Left ventricle myocardium superior (tissue), 1 donor: ENCODE measurements at regions not wholly inside any gene's neighbourhood (a gene's known extent, or its start where the extent isn't known, plus 50 kb on each side); places are given as distances from the start of the nearest gene placed in this dataset.
"Not testable (repeated sequence)": the region's sequence is repeated elsewhere in the genome, so short reads cannot be mapped to it uniquely, and the experiment has no call there.

ENCODE experiments used
- ATAC-seq: fragments of 200-7000 bp; cut with Tn5 transposase; one replicate; pipeline ENCODE4 v1.9.1; 2020; ENCODE audit warnings: mild to moderate bottlenecking, moderate library complexity
- DNase-seq: peaks from one replicate; pipeline ENCODE4 v3.0.0-alpha.2; 2020
- intact Hi-C: fragments of 100-400 bp; cut with micrococcal nuclease; formaldehyde crosslinking; loops from one replicate; pipeline ENCODE4 v1.11.0; 2022
- donor health status: DM: no; HTN: yes; CAD: no; lungs with severe emphysema.

DNA sequence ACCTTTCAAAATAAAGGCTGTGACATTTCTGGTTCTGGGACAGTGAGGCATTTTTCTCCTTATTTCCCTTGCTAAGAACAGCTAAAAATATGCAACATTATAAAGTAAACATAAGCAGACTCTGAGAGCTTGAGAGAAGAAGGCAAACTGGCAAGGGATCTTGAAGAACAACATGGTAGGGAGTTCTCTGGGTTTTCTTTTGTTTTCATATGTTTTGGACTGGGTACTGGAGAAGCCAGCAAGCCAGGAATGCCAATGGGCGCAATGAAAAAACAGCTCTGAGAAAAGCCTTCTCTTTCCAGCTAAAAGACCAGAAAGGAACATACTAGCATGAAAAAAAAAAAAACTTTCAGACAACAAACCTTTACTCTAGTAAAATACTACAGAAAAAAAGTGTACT lies 351.4 kb upstream of the HS6ST1 start:
- ATAC-seq (no peak), DNase-seq (no peak)
- intact Hi-C loops, result no loop called here

DNA sequence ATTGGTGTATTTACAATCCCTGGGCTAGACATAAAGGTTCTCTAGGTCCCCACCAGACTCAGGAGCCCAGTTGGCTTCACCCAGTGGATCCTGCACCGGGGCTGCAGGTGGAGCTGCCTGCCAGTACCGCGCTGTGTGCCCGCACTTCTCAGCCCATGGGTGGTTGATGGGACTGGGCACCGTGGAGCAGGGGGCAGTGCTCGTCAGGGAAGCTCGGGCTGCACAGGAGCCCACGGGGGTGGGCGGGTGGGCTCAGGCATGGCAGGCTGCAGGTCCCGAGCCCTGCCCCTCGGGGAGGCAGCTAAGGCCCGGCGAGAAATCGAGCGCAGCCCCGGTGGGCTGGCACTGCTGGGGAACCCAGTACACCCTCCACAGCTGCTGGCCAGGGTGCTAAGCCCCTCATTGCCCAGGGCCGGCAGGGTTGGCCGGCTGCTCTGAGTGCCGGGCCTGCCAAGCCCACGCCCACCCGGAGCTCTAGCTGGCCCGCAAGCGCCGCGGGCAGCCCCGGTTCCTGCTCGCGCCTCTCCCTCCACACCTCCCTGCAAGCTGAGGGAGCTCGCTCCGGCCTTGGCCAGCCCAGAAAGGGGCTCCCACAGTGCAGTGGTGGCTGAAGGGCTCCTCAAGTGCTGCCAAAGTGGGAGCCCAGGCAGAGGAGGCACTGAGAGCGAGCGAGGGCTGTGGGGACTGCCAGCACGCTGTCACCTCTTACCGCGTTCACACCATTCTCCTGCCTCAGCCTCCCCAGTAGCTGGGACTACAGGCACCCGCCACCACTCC lies 353.5 kb upstream of the HS6ST1 start:
- ATAC-seq, intact Hi-C loops, DNase-seq: not testable (repeated sequence)

DNA sequence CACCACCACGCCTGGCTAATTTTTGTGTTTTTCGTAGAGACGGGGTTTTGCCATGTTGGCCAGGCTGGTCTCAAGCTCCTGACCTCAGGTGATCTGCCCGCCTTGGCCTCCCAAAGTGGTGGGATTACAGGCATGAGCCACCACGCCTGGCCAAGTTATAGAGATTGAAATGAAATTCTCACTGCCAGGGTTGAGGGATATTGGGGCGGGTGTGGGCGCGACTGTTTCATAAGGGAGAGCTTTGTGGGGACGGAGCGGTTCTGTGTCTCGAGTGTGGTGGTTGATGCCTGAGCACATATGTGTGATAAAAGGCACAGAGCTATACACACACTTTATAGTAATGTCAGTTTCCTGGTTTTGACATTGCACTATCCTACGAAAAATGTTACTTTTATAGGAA lies 361.0 kb upstream of the HS6ST1 start:
- intact Hi-C loops, DNase-seq, ATAC-seq: not testable (repeated sequence)

DNA sequence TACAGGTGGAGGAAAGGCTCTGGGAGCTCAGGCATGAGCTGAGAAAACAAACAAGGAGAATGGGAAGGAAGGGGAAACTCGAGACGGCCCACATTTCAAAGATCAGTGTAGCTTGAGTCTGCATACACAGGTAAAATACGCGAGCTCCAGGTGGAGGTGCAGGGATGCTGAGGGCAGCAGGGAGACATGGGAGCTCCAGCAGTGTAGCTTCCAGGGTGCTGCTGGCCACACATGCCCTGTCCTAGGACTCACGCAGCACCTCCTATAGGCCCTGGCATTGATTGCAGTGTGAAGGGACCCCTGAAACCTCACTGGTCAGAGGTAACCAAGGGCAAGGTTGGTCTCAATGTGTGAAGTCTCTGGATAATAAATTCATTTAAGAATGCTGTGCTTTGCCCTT lies 362.8 kb upstream of the HS6ST1 start:
- no peak for DNase-seq
- intact Hi-C loops, result no loop called here
- ATAC-seq, result no peak

DNA sequence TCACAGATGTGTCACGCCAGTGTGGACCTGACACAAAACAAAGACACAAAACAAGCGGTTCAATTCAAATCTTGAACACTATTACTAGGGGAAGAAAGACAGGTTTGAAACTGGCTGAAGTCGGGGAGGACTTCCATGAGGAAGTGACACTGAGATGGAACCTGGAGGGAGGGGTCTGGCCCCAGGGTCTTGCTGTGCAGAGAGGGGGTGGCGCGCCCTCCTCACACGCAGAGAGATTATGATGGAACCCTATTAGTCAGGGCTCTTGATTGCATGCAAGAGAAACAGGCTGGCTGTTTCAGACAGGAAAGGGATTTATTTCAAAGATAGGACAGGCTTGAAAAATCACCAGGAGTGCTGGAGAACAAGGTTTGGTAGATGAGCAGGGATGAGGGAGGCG lies 363.6 kb upstream of the HS6ST1 start:
- ATAC-seq (no peak), DNase-seq (no peak)
- intact Hi-C loops, result no loop called here

DNA sequence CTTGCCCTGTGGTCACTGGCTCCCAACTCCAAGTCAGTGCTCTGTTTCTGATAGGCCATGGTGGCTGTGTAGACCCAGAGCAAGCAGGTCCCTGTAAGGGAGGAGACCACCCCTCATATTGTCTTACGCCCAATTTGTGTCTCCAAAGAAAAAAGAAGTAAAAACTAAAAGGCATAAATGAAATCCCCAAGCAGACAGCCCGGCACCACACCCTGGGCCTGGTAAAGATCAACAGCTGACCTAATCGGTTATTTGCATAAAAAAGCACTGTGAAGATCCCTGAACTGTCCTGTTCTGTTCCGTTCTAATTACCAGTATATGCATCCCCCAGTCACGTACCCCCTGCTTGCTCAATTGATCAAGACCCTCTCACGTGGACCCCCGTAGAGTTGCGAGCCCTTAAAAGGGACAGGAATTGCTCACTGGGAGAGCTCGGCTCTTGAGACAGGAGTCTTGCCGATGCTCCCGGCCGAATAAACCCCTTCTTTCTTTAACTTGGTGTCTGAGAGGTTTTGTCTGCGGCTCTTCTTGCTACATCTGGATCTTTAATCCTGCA lies 364.1 kb upstream of the HS6ST1 start:
- ATAC-seq, result no peak
- intact Hi-C loops, result no loop called here
- no peak for DNase-seq

DNA sequence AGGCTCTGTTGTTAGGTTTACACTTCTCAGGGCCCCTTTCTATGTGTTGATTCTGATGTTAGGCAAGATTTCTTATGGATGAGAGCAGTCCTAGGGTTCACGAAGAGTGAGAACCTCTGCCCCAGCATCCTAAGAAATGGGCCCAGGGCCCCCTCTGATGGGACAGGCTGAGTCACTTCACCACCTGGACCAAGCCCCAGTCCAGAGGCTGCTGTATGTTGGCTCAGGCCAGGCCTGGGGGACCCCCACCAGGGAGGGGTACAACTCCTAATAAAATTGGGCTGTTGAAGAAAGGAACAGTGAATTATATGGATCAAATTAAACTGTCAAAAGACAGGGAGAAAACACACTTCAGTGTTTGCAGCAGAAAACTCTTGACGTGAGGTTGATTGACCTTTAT lies 365.9 kb upstream of the HS6ST1 start:
- intact Hi-C loops, result no loop called here
- no peak for ATAC-seq
- DNase-seq, result no peak

DNA sequence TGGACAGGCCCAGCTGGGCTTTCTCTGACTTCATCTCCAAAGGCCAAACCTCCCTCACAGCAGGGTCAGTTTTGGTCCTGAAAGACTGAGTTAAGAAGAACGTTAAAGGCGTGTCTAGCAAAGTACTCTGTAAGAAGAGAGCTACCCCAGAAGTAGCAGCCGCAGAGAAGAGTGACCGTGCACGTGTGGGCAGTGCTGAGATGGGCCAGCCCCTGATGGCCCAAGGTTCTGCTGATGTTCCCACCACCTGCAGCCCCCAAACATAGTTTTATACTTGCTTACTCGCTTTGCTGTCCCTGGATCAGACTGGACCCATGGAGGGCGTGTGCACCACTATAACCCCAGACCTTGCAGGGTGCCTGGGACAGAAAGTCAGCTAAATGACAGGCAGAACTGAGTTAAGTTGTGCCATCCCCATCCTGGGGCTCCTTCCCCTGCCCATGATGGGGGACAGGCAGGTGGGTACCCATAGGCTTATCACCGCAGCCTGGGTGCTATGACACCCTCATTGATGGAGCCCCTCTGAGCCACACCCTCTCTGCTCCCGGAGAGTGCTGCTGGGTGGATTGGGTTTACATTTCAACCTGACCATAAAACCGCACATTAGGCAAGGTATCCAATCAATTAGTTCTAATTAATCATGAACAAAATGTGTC lies 367.3 kb upstream of the HS6ST1 start:
- no peak for ATAC-seq
- intact Hi-C loops, result no loop called here
- no peak for DNase-seq

DNA sequence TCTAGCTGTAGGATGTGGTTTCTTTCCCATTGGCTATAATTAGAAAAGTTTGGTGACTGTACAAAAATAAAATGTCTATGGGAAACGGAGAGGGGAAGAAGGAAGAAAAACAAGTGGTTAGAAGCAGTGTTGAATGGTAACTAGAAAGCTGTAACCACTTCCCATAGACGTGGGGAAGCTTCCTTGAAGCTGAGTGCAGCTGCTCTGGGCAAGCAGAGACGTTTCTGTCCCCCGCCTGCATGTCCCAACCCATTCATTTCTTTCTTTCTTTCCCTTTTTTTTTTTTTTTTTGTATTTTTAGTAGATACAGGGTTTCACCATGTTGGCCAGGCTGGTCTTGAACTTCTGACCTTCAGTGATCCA lies 367.8 kb upstream of the HS6ST1 start:
- DNase-seq, result no peak
- intact Hi-C loops, result no loop called here
- peak; percentile 37 for ATAC-seq

DNA sequence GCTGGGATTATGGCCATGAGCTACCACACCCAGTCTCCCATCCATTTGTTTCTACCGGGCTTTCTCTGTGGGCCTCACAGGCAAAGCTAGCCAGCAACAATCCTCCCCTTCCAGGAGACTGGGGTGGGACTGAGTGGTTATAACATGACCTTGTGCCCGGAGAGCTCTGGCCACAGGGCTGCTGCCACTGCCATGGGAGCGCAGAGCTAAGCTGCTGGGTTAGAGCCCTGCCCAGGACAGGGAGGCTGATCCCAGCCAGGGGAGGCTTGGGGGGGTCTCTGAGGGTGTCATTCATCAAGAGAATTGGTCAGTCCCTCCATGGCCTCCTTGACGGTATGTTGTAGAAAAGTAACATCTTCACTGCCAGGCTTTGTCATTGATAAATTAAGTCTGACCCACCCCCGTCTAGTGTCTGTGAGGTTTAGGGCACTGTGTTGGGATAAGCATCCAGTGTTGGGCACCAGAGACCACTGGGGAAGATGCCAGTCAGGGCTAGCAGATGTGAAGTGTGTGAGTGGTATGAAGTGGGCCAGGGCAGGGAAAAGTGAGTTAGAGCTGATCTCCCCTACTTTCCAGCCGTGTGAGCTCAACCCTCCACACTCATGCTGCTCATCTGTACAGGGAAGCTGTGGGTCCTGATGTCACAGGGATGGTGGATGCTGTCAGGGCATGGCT lies 368.4 kb upstream of the HS6ST1 start:
- DNase-seq (no peak), ATAC-seq (no peak)
- intact Hi-C loops, result no loop called here

DNA sequence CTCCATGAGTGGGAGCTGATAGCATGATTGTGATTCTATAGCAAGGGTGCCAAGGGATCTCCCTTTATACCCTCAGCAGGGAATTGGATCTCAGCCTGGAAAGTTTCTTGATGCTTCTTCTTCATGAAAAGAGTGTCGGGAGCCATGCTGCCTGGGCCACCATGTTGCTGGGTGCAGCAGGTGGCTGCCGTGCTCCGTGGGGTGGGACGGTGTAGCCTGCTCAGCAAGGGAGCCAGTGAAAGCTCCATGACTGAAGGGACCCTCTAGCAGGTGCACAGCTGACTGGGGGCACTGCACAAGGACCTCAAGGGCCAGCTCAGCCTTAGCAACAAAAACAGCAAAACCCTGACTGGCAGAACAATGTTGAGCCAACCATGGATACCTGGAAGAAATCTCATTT lies 368.9 kb upstream of the HS6ST1 start:
- DNase-seq, result no peak
- ATAC-seq, result no peak
- intact Hi-C loops, result no loop called here

DNA sequence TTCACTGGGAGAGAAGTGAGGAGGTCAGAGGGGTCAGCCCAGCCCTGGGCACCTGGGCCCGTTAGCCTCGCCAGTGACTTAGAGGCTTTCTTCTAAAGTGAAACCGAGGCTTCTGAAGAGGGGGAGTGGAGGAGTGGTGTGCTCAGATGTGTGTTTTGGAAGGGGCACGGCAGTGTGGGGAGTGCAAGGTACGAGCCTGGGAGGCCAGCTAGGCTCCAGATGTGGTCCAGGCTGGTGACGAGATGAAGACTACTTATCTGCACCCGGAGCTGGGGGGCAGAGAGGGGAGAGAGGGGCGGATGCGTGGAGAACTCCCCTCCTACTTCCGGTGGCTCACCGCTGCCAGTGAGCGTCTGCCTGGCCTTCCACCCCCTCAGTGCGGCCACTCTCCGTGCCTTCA lies 371.3 kb upstream of the HS6ST1 start:
- ATAC-seq (no peak), DNase-seq (no peak)
- intact Hi-C loops, result no loop called here

DNA sequence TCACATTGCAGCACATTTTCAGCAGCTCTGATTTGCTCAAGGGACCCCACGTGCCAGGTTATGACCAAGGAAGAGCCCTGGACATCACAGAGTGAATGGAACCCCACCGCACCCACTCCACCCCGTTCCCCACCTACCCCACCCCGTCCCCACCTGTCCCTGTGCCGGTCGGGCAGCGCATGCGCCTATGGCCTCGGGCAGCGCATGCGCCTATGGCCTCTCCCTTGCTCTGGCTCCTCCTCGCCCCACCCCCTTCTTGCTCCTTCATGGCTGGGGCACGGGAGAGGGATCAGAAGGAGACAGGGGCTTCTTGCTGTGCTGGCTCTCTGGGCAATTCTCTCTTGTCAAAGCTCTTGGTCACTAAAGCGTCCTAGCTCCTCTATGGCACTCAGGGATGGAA lies 371.8 kb upstream of the HS6ST1 start:
- intact Hi-C loops, result no loop called here
- DNase-seq (no peak), ATAC-seq (no peak)

DNA sequence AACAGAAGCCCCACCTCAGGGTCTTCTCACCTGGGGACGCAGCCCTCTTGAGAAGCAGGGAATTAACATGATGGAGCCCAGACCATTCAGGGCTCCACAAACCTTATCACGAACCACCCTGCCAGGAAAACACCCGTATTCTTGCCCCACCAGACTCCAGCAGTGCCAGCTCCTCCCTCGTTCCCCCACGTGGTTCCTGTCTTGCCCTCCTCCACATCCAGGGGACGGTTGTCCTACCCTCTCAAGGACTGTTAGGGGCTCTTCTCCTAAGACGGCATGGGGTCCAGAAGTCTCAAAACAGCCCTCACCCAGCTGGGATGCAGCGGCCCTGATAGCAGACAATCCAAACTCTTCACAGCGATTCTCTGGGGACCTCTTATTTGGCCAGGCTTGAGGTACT lies 372.2 kb upstream of the HS6ST1 start:
- intact Hi-C loops, result no loop called here
- no peak for DNase-seq
- no peak for ATAC-seq

DNA sequence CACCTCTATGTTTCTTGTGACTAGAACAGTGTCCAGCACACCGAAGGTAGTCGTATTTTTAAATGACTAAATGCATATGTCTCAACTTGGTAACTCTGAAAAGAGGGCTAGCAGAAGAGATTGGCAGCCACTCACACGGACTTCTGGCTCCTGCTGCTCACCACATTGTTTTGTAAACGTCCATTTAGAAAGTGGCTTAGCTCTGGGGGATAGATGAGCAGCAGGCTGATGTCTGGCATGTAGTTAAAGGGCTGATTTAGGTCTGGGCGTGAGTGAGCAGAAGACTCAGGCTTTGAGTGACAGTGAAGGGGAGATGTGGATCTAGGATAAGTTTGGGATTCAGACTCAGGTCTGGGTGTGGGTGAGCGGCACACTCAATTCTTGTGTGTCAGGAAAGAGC lies 372.9 kb upstream of the HS6ST1 start:
- DNase-seq, result no peak
- ATAC-seq, result no peak
- intact Hi-C loops, result no loop called here

DNA sequence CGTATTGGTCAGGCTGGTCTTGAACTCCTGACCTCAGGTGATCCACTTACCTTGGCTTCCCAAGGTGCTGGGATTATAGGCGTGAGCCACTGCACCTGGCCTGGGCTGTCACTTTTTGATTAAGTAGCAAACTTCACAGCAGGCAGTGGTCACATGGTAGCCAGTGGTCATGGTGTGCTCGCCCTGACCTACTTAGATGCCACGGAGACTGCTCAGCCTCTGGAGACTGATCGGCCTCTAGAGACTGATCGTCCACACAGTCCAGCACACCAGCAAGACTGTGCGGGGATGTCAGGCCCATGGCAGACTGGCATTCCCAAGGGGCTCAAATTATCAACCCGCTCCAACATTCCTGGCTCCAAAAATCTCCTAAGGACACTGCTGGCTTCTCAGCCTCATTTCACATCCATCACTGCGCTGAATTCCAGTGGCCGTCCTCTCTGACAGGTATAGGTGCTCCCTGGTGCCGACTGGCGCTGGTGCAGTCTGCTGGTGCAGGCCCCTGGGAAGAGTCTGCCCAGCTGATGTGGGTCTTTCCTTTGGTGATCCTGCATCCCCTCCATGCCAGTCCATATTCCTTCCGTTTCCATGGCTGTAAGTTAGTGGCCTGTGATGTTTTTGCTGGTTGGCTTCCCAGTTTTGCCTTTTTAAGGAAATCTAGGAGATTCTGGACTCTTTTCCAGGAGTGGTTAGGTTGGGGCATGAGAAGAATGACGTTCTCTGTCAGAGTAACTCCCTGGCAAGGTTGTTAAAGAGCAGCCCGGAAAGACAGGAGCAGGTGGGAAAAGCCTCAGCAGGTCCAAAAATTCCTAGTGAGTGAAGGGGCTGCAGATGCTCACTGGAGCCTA lies 374.5 kb upstream of the HS6ST1 start:
- ATAC-seq (no peak), DNase-seq (no peak)
- intact Hi-C loops, result no loop called here

DNA sequence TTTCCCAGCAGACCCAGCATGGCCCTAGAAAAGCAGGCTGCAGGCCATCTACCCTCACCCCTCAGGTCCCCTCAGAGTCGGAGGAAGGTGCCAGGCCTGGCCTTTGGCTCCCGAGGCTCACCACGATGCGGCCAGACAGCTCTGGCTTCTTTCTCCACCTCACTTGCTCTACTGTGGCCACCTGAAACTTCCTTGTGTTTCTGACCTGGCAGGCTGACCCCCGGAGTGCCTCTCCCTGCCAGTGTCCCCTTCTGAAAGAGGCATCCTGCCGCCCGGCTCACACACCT lies 375.0 kb upstream of the HS6ST1 start:
- no peak for ATAC-seq
- intact Hi-C loops, result no loop called here
- no peak for DNase-seq

DNA sequence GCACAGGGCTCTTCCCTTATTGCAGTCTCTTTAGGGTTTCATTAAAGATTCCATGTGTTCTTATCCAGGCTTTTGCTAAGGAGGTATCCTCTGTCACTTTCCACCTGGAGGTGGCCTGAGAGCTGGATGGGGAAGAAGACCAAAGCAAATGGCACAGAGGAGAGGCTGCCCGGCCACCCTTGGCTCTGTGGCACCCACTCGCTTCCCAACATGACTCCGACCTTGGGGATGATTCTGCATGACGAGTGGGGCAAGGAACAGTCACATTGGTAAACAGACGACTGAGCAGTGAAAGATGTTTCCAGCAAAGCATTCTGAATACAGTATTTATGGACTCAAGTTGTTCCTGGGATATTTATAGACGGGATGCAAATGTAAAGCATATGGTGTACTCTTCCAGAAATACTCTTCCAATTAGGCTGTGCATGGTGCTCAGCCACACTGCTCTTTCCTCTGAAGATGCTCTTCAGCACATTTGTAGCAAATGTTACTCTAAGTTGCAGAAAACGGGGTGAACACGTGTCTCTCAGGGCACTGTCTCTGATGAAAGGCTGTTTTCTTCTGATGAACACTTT lies 377.1 kb upstream of the HS6ST1 start:
- intact Hi-C loops, result no loop called here
- ATAC-seq (no peak), DNase-seq (no peak)

DNA sequence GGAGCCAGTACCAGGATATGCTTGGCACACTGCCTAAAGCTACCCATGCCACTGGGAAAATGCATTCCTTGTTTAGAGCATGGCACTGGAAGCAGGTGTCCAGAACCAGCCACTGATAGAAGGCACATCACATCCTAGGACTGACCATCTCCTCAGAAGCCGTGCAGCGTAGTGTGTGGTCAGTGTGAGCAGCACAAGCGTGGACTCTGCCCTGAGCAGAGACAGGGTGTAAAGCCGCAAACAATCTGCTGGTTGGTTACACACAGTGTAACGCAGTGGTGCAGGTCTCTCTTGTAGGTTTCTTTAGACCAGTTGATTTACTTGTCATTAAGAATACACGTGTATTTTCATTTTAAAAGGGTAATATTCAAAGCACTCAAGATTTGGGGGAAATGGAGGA lies 377.8 kb upstream of the HS6ST1 start:
- ATAC-seq, result no peak
- DNase-seq, result no peak
- intact Hi-C loops, result no loop called here
